Lung (tissue), 11 donors: ENCODE measurements at regions not wholly inside any gene's neighbourhood (a gene's known extent, or its start where the extent isn't known, plus 50 kb on each side); places are given as distances from the start of the nearest gene placed in this dataset.

Experiments used
- ATAC-seq: fragments of 200-7000 bp; cut with Tn5 transposase; one replicate; pipeline ENCODE4 v1.9.1; 2020; ENCODE audit warnings: moderate number of reproducible peaks; ENCODE audit not compliant: insufficient read depth, low FRiP score
- DNase-seq, 3 donors: peaks; one replicate each; pipeline ENCODE4 v3.0.0-alpha.2; 2013 to 2017
- H3K27ac ChIP-seq, 2 donors: one replicate each; pipeline ENCODE4 v1.5.1; 2013; ENCODE audit warnings: mild to moderate bottlenecking in 2 of 2, moderate library complexity in 2 of 2, control low read depth in 1 of 2, inconsistent platforms in 1 of 2, low read depth in 1 of 2, low read length in 1 of 2
- H3K27me3 ChIP-seq, 3 donors: one replicate each; pipeline ENCODE4 v1.5.1; 2013; ENCODE audit warnings: low read length in 2 of 3; ENCODE audit not compliant: control insufficient read depth in 3 of 3, insufficient read depth in 3 of 3
- H3K36me3 ChIP-seq, 4 donors: one replicate each; pipeline ENCODE4 v1.5.1; 2013; ENCODE audit warnings: low read length in 4 of 4, mild to moderate bottlenecking in 1 of 4, moderate library complexity in 1 of 4; ENCODE audit not compliant: control insufficient read depth in 4 of 4, insufficient read depth in 4 of 4
- H3K4me1 ChIP-seq, 5 donors: one replicate each; pipeline ENCODE4 v1.5.1; 2013; ENCODE audit warnings: low read length in 5 of 5, mild to moderate bottlenecking in 2 of 5, moderate library complexity in 1 of 5; ENCODE audit not compliant: control insufficient read depth in 5 of 5, insufficient read depth in 5 of 5
- H3K4me3 ChIP-seq: one replicate; pipeline ENCODE4 v1.5.1; 2013; ENCODE audit warnings: mild to moderate bottlenecking, control low read depth, moderate library complexity
- H3K9ac ChIP-seq, 2 donors: one replicate each; pipeline ENCODE4 v1.5.1; 2013; ENCODE audit warnings: low read length in 2 of 2, control low read depth in 1 of 2; ENCODE audit not compliant: insufficient read depth in 1 of 2
- H3K9me3 ChIP-seq, 4 donors: one replicate each; pipeline ENCODE4 v1.5.1; 2013; ENCODE audit warnings: low read length in 3 of 4, mild to moderate bottlenecking in 1 of 4, moderate library complexity in 1 of 4; ENCODE audit not compliant: control insufficient read depth in 4 of 4, insufficient read depth in 3 of 4
- CTCF ChIP-seq: IDR thresholded peaks from 2 replicates; pipeline ENCODE4 v1.5.1; 2012; ENCODE audit warnings: mild to moderate bottlenecking; ENCODE audit errors: control extremely low read depth, extremely low read depth
- WGBS, 2 donors: extraction: QIAGEN DNeasy Blood & Tissue Kit; methylation state at CpG; one replicate each; pipeline ENCODE4 v1.1.7; 2013; 5-methylcytosine and 5-hydroxymethylcytosine counted together
- donor health status: control.
- donor health status: control.
- donor health status: Bipolar disorder and iron deficiency.
- donor health status: healthy.
- donor health status: DM: yes; HTN: yes; CAD: no.

GRCh38 chr13:65508745-65509144 is 1721.4 kb downstream of the PCDH9 start:
- H3K9ac ChIP-seq = no peak overlapping the region
- no peak for ATAC-seq
- no peaks in the 10 kb centered on the region for H3K36me3 ChIP-seq
- H3K4me1 ChIP-seq = no peaks in the 10 kb centered on the region
- no peaks in the 10 kb centered on the region for H3K27me3 ChIP-seq
- DNase-seq = no peak
- H3K9me3 ChIP-seq = peaks cover 0 to 4% (median 0%) of the 10 kb centered on the region in 4 donors
- no peak overlapping the region for H3K27ac ChIP-seq
- no peak overlapping the region for H3K4me3 ChIP-seq
- no peak for TF ChIP-seq CTCF

GRCh38 chr13:65508338-65508737 is 1721.8 kb downstream of the PCDH9 start:
- no peak for ATAC-seq
- no peaks in the 10 kb centered on the region for H3K27me3 ChIP-seq
- no peak for TF ChIP-seq CTCF
- H3K9me3 ChIP-seq = peaks cover 0 to 4% (median 0%) of the 10 kb centered on the region in 4 donors
- no peak overlapping the region for H3K4me3 ChIP-seq
- H3K36me3 ChIP-seq = no peaks in the 10 kb centered on the region
- H3K27ac ChIP-seq = no peak overlapping the region
- no peak for DNase-seq
- H3K4me1 ChIP-seq = no peaks in the 10 kb centered on the region
- H3K9ac ChIP-seq = no peak overlapping the region

- Histone ChIP-seq H3K27ac (no peak overlapping the region), H3K27me3 (no peaks in the 10 kb centered on the region), H3K36me3 (no peaks in the 10 kb centered on the region), H3K9me3 (peaks cover 0 to 4% (median 0%) of the 10 kb centered on the region in 4 donors), H3K4me1 (no peaks in the 10 kb centered on the region), H3K9ac (no peak overlapping the region), H3K4me3 (no peak overlapping the region)
- no peak for DNase-seq
- no peak for TF ChIP-seq CTCF
- WGBS, 2 donors = 74 to 91% methylated on average over 1 of the region's 1 CpG
- ATAC-seq = no peak
Observed at GRCh38 chr13:65505941-65506340, 1724.2 kb downstream of the PCDH9 start.

GRCh38 chr13:65504213-65504612 is 1725.9 kb downstream of the PCDH9 start:
- Histone ChIP-seq H3K4me1 (no peaks in the 10 kb centered on the region), H3K4me3 (no peak overlapping the region), H3K9ac (no peak overlapping the region), H3K9me3 (peaks cover 0 to 4% (median 0%) of the 10 kb centered on the region in 4 donors), H3K27ac (no peak overlapping the region), H3K27me3 (no peaks in the 10 kb centered on the region), H3K36me3 (no peaks in the 10 kb centered on the region)
- no peak for TF ChIP-seq CTCF
- WGBS, 2 donors = 77 to 85% methylated on average over 1 of the region's 1 CpG
- DNase-seq = no peak
- ATAC-seq = no peak
